ENCODE measurements at regions not wholly inside any gene's neighbourhood (a gene's known extent, or its start where the extent isn't known, plus 50 kb on each side); places are given as distances from the start of the nearest gene placed in this dataset.

DNA sequence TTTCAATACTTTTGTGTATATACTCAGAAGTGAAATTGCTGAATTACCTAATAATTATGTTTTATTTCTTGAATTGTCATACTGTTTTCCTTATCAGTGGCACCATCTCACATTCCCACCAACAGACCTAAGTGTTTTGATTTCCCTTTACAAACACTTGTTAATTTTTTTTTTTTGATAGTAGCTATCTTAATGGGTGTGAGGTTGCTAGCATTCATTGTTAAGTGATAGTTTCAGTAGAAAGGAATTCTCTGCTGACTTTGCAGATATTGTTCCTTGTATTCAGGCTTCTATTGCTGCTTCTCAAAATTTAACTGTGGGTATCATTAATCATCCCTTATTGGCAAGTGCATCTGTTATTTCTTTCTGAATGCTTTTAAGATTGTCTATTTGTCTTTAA is 927.5 kb upstream of the SLIT2 start:
- TF ChIP-seq, protein P1, sequence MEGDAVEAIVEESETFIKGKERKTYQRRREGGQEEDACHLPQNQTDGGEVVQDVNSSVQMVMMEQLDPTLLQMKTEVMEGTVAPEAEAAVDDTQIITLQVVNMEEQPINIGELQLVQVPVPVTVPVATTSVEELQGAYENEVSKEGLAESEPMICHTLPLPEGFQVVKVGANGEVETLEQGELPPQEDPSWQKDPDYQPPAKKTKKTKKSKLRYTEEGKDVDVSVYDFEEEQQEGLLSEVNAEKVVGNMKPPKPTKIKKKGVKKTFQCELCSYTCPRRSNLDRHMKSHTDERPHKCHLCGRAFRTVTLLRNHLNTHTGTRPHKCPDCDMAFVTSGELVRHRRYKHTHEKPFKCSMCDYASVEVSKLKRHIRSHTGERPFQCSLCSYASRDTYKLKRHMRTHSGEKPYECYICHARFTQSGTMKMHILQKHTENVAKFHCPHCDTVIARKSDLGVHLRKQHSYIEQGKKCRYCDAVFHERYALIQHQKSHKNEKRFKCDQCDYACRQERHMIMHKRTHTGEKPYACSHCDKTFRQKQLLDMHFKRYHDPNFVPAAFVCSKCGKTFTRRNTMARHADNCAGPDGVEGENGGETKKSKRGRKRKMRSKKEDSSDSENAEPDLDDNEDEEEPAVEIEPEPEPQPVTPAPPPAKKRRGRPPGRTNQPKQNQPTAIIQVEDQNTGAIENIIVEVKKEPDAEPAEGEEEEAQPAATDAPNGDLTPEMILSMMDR (IDR thresholded peaks at IDR 0.05): no peak
- TF ChIP-seq POLR2A (IDR thresholded peaks at IDR 0.05): no peak
- no peak for TF ChIP-seq EP300 (IDR thresholded peaks at IDR 0.05)
